ENCODE measurements at regions not wholly inside any gene's neighbourhood (a gene's known extent, or its start where the extent isn't known, plus 50 kb on each side); places are given as distances from the start of the nearest gene placed in this dataset.

DNA sequence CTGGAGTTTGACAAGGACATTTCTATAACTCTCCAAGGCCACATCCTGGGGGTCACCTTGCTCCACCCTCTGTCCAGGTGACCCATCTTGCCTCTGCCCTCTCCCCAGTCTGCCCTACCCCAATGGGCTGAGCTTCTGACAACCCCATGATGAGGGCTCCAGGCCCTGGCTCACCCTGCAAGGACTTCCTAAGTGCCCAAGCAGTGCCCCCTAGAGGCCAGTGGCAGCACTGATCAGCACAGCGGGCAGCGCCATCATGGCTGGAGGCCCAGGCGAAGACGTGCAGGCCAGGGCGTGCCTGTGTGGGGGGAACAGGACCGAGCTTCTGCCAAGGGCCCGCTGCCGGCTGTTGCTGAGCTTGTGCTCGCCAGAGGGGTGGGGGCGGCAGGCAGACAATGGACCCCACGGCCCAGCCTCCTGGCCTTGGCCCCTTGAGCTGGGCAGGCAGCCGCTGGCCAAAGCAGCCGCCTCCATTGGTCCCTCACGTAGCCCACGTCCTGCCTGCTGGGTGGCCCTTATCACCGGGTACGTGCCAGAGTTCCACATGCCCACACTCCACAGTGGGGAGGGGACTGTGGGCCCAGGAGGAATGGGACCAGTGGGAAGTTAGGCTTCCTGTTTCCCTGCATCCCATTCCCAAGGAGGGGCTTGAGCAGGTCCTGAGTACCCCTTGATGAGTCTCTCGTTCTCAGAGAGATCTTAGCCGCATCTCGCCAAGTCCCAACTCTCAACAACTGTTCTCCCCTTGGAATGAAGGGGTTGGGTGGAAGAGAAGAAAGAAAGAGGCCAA is 64.3 kb downstream of the MRPL14 start (continued):
- TF ChIP-seq, protein P1, sequence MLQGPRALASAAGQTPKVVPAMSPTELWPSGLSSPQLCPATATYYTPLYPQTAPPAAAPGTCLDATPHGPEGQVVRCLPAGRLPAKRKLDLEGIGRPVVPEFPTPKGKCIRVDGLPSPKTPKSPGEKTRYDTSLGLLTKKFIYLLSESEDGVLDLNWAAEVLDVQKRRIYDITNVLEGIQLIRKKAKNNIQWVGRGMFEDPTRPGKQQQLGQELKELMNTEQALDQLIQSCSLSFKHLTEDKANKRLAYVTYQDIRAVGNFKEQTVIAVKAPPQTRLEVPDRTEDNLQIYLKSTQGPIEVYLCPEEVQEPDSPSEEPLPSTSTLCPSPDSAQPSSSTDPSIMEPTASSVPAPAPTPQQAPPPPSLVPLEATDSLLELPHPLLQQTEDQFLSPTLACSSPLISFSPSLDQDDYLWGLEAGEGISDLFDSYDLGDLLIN (CRISPR knock-in tag; IDR thresholded peaks at IDR 0.05; ENCODE audit: borderline replicate concordance) = peak; percentile 58; the same call in 1 of the 2 replicates
- TF ChIP-seq TCF12 (IDR thresholded peaks at IDR 0.05) (no peak), TCF12 (CRISPR knock-in tag; IDR thresholded peaks at IDR 0.05) (0 out of 2 replicates have a peak, but pooled peaks have one; percentile 27), ZZZ3 (CRISPR knock-in tag; IDR thresholded peaks at IDR 0.05; ENCODE audit: borderline replicate concordance) (peak; percentile 22; the same call in 1 of the 2 replicates), NFE2L1 (CRISPR knock-in tag; IDR thresholded peaks at IDR 0.05; ENCODE audit: borderline replicate concordance) (no peak), SNAI1 (CRISPR knock-in tag; IDR thresholded peaks at IDR 0.05; ENCODE audit: borderline replicate concordance) (no peak), BHLHE40 (IDR thresholded peaks at IDR 0.05; ENCODE audit: low read length) (no peak), HNRNPUL1 (IDR thresholded peaks at IDR 0.05; ENCODE audit: low read depth, low read length) (no peak), SSRP1 (CRISPR knock-in tag; IDR thresholded peaks at IDR 0.05) (no peak), BRD4 (CRISPR knock-in tag; IDR thresholded peaks at IDR 0.05) (no peak), RAD51 (IDR thresholded peaks at IDR 0.05; ENCODE audit: borderline replicate concordance) (no peak), ZNF563 (CRISPR knock-in tag; IDR thresholded peaks at IDR 0.05) (no peak), MEIS1 (CRISPR knock-in tag; IDR thresholded peaks at IDR 0.05; ENCODE audit: borderline replicate concordance) (no peak), ZNF510 (CRISPR knock-in tag; IDR thresholded peaks at IDR 0.05; ENCODE audit: low read depth) (no peak), POLR2A (IDR thresholded peaks at IDR 0.05; ENCODE audit: insufficient read depth in 1 of 2, low read depth in 2 of 2, low read length in 2 of 2) (no peak), ZFY (CRISPR knock-in tag; IDR thresholded peaks at IDR 0.05) (0 out of 2 replicates have a peak, but pooled peaks have one; percentile 38), SMAD1 (CRISPR knock-in tag; IDR thresholded peaks at IDR 0.05; ENCODE audit: borderline replicate concordance, low read depth) (no peak), HOXA9 (CRISPR knock-in tag; IDR thresholded peaks at IDR 0.05; ENCODE audit: borderline replicate concordance) (no peak), CEBPG (CRISPR knock-in tag; IDR thresholded peaks at IDR 0.05) (peak; percentile 4; the same call in 1 of the 2 replicates), HES4 (CRISPR knock-in tag; IDR thresholded peaks at IDR 0.05; ENCODE audit: borderline replicate concordance) (no peak)
- TF ChIP-seq, protein P2, sequence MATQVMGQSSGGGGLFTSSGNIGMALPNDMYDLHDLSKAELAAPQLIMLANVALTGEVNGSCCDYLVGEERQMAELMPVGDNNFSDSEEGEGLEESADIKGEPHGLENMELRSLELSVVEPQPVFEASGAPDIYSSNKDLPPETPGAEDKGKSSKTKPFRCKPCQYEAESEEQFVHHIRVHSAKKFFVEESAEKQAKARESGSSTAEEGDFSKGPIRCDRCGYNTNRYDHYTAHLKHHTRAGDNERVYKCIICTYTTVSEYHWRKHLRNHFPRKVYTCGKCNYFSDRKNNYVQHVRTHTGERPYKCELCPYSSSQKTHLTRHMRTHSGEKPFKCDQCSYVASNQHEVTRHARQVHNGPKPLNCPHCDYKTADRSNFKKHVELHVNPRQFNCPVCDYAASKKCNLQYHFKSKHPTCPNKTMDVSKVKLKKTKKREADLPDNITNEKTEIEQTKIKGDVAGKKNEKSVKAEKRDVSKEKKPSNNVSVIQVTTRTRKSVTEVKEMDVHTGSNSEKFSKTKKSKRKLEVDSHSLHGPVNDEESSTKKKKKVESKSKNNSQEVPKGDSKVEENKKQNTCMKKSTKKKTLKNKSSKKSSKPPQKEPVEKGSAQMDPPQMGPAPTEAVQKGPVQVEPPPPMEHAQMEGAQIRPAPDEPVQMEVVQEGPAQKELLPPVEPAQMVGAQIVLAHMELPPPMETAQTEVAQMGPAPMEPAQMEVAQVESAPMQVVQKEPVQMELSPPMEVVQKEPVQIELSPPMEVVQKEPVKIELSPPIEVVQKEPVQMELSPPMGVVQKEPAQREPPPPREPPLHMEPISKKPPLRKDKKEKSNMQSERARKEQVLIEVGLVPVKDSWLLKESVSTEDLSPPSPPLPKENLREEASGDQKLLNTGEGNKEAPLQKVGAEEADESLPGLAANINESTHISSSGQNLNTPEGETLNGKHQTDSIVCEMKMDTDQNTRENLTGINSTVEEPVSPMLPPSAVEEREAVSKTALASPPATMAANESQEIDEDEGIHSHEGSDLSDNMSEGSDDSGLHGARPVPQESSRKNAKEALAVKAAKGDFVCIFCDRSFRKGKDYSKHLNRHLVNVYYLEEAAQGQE (IDR thresholded peaks at IDR 0.05; ENCODE audit: borderline replicate concordance in 1 of 2, low read depth in 1 of 2, low read length in 2 of 2) = peak in 1 of 2 experiments; percentile 57; a peak in 1 of 4 replicates
- TF ChIP-seq, protein P3, sequence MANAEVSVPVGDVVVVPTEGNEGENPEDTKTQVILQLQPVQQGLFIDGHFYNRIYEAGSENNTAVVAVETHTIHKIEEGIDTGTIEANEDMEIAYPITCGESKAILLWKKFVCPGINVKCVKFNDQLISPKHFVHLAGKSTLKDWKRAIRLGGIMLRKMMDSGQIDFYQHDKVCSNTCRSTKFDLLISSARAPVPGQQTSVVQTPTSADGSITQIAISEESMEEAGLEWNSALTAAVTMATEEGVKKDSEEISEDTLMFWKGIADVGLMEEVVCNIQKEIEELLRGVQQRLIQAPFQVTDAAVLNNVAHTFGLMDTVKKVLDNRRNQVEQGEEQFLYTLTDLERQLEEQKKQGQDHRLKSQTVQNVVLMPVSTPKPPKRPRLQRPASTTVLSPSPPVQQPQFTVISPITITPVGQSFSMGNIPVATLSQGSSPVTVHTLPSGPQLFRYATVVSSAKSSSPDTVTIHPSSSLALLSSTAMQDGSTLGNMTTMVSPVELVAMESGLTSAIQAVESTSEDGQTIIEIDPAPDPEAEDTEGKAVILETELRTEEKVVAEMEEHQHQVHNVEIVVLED (CRISPR knock-in tag; IDR thresholded peaks at IDR 0.05; ENCODE audit: borderline replicate concordance) = peak; percentile 59; the same call in 1 of the 2 replicates
- TF ChIP-seq, protein P4, sequence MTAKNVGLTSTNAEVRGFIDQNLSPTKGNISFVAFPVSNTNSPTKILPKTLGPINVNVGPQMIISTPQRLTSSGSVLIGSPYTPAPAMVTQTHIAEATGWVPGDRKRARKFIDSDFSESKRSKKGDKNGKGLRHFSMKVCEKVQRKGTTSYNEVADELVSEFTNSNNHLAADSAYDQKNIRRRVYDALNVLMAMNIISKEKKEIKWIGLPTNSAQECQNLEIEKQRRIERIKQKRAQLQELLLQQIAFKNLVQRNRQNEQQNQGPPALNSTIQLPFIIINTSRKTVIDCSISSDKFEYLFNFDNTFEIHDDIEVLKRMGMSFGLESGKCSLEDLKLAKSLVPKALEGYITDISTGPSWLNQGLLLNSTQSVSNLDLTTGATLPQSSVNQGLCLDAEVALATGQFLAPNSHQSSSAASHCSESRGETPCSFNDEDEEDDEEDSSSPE (CRISPR knock-in tag; IDR thresholded peaks at IDR 0.05) = no peak; the same call in 1 of the 2 replicates
